H1 (cell line): ENCODE measurements at regions not wholly inside any gene's neighbourhood (a gene's known extent, or its start where the extent isn't known, plus 50 kb on each side); places are given as distances from the start of the nearest gene placed in this dataset.

Experiments used
- BRCA1 ChIP-seq: IDR thresholded peaks from 2 replicates; pipeline ENCODE4 v1.6.1; 2012; ENCODE audit warnings: low read depth, low read length, improper control_type of control experiment
- GABPA ChIP-seq: IDR thresholded peaks from 2 replicates; pipeline ENCODE4 v1.6.1; 2011; ENCODE audit warnings: mild to moderate bottlenecking, low read length, moderate library complexity, borderline replicate concordance; ENCODE audit not compliant: insufficient read depth
- HDAC6 ChIP-seq: IDR thresholded peaks from one replicate; pipeline ENCODE4 v1.7.1; 2012; ENCODE audit warnings: low read depth, mild to moderate bottlenecking, inconsistent platforms, low read length, moderate library complexity
- MAFK ChIP-seq: IDR thresholded peaks from 2 replicates; pipeline ENCODE4 v1.6.1; 2012; ENCODE audit warnings: low read depth, mild to moderate bottlenecking, improper control_type of control experiment, low read length
- POU5F1 ChIP-seq: IDR thresholded peaks from 2 replicates; pipeline ENCODE4 v1.6.1; 2011; ENCODE audit warnings: low read depth, mild to moderate bottlenecking, low read length, moderate library complexity
- SAP30 ChIP-seq: fragments of 300-600 bp; sonication (generic); IDR thresholded peaks from 2 replicates; pipeline ENCODE4 v1.7.1; 2012; ENCODE audit warnings: low read length, moderate library complexity, mild to moderate bottlenecking, inconsistent platforms; ENCODE audit not compliant: insufficient read depth, insufficient replicate concordance
- USF2 ChIP-seq: IDR thresholded peaks from 2 replicates; pipeline ENCODE4 v1.6.1; 2011; ENCODE audit warnings: low read length, improper control_type of control experiment
- TF ChIP-seq, protein P1 (sequence below): IDR thresholded peaks from 2 replicates; pipeline ENCODE4 v1.6.1; 2011; ENCODE audit warnings: low read depth, mild to moderate bottlenecking, low read length; ENCODE audit not compliant: insufficient read depth

GRCh38 chr2:201964011-201964410 is 69.6 kb upstream of the FZD7 start (continued):
- TF ChIP-seq POU5F1: no peak
- TF ChIP-seq USF2: no peak
- TF ChIP-seq, protein P1, sequence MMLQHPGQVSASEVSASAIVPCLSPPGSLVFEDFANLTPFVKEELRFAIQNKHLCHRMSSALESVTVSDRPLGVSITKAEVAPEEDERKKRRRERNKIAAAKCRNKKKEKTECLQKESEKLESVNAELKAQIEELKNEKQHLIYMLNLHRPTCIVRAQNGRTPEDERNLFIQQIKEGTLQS: no peak
- no peak for TF ChIP-seq GABPA
- TF ChIP-seq BRCA1: no peak
- TF ChIP-seq HDAC6: no peak
- TF ChIP-seq SAP30: no peak
- TF ChIP-seq MAFK: no peak
